Parathyroid adenoma (tissue), 2 donors: ENCODE measurements at regions not wholly inside any gene's neighbourhood (a gene's known extent, or its start where the extent isn't known, plus 50 kb on each side); places are given as distances from the start of the nearest gene placed in this dataset.

Experiments
- H2AFZ ChIP-seq: fragments of 300-600 bp; sonication (generic); one replicate; pipeline ENCODE4 v1.7.0; 2017; ENCODE audit warnings: antibody characterized with exemption, mild to moderate bottlenecking
- H3K27ac ChIP-seq: fragments of 300-600 bp; sonication (generic); one replicate; pipeline ENCODE4 v1.7.0; 2017
- H3K27me3 ChIP-seq: fragments of 300-600 bp; sonication (generic); one replicate; pipeline ENCODE4 v1.7.0; 2017; ENCODE audit warnings: low read length; ENCODE audit not compliant: control insufficient read depth, insufficient read depth
- H3K36me3 ChIP-seq: fragments of 300-600 bp; sonication (generic); one replicate; pipeline ENCODE4 v1.7.0; 2017; ENCODE audit warnings: low read length; ENCODE audit not compliant: control insufficient read depth, insufficient read depth
- H3K4me1 ChIP-seq: fragments of 300-600 bp; sonication (generic); one replicate; pipeline ENCODE4 v1.7.0; 2017; ENCODE audit warnings: control low read depth
- H3K4me2 ChIP-seq: fragments of 300-600 bp; sonication (generic); one replicate; pipeline ENCODE4 v1.7.0; 2017; ENCODE audit warnings: low read length
- H3K4me3 ChIP-seq: fragments of 300-600 bp; sonication (generic); one replicate; pipeline ENCODE4 v1.7.0; 2017; ENCODE audit warnings: low read depth, low read length
- H3K79me2 ChIP-seq: fragments of 300-600 bp; sonication (generic); one replicate; pipeline ENCODE4 v1.7.0; 2017; ENCODE audit warnings: control low read depth
- H3K9ac ChIP-seq: fragments of 300-600 bp; sonication (generic); one replicate; pipeline ENCODE4 v1.7.0; 2017; ENCODE audit warnings: mild to moderate bottlenecking
- H3K9me3 ChIP-seq: fragments of 300-600 bp; sonication (generic); one replicate; pipeline ENCODE4 v1.7.0; 2017; ENCODE audit warnings: low read length; ENCODE audit not compliant: control insufficient read depth
- TF ChIP-seq, protein P1 (sequence below): fragments of 300-600 bp; sonication (generic); IDR thresholded peaks from one replicate; pipeline ENCODE4 v1.7.0; 2017; ENCODE audit warnings: antibody characterized with exemption, mild to moderate bottlenecking
- donor health status: primary hyperparathyroidism.

- no peaks in the 10 kb centered on the region for H3K79me2 ChIP-seq
- TF ChIP-seq, protein P1, sequence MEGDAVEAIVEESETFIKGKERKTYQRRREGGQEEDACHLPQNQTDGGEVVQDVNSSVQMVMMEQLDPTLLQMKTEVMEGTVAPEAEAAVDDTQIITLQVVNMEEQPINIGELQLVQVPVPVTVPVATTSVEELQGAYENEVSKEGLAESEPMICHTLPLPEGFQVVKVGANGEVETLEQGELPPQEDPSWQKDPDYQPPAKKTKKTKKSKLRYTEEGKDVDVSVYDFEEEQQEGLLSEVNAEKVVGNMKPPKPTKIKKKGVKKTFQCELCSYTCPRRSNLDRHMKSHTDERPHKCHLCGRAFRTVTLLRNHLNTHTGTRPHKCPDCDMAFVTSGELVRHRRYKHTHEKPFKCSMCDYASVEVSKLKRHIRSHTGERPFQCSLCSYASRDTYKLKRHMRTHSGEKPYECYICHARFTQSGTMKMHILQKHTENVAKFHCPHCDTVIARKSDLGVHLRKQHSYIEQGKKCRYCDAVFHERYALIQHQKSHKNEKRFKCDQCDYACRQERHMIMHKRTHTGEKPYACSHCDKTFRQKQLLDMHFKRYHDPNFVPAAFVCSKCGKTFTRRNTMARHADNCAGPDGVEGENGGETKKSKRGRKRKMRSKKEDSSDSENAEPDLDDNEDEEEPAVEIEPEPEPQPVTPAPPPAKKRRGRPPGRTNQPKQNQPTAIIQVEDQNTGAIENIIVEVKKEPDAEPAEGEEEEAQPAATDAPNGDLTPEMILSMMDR, result no peak
- H3K4me2 ChIP-seq, result no peak overlapping the region
- no peaks in the 10 kb centered on the region for H3K4me1 ChIP-seq
- no peak overlapping the region for H3K9ac ChIP-seq
- no peaks in the 10 kb centered on the region for H3K27me3 ChIP-seq
- H3K27ac ChIP-seq, result no peak overlapping the region
- H3K36me3 ChIP-seq, result no peaks in the 10 kb centered on the region
- H2AFZ ChIP-seq, result no peak overlapping the region
- H3K9me3 ChIP-seq, result no peaks in the 10 kb centered on the region
- H3K4me3 ChIP-seq, result no peak overlapping the region
Observed at GRCh38 chr18:40036861-40037260, 1918.2 kb upstream of the PIK3C3 start.

DNA sequence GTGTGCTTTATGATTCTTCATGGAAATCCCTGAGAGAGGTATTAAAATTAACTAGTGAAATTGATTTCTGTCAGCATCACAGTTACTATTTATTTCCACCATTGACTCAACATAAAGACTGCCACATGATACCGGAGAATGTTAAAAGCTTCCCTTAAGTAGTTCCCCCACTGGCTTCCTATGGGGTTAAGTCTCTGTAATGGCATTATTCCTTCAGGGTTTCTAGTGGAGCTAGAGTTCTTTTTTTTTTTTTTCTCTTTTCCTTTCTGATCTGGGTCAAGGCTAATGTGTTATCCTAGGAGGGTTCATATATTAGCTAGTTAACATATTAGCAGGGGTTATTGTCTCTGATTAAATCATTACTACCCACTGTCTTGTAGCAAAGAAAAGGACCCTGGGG lies 1919.1 kb upstream of the PIK3C3 start:
- no peaks in the 10 kb centered on the region for H3K36me3 ChIP-seq
- TF ChIP-seq, protein P1, result no peak
- no peak overlapping the region for H3K4me2 ChIP-seq
- no peaks in the 10 kb centered on the region for H3K9me3 ChIP-seq
- H3K27ac ChIP-seq, result no peak overlapping the region
- H2AFZ ChIP-seq, result no peak overlapping the region
- H3K79me2 ChIP-seq, result no peaks in the 10 kb centered on the region
- no peaks in the 10 kb centered on the region for H3K4me1 ChIP-seq
- no peak overlapping the region for H3K4me3 ChIP-seq
- H3K27me3 ChIP-seq, result no peaks in the 10 kb centered on the region
- no peak overlapping the region for H3K9ac ChIP-seq

GRCh38 chr18:40032076-40032475 lies 1923.0 kb upstream of the PIK3C3 start:
- Histone ChIP-seq H3K36me3 (no peaks in the 10 kb centered on the region), H3K4me2 (no peak overlapping the region), H3K27me3 (no peaks in the 10 kb centered on the region), H3K4me1 (no peaks in the 10 kb centered on the region), H3K27ac (no peak overlapping the region), H2AFZ (no peak overlapping the region), H3K9me3 (no peaks in the 10 kb centered on the region), H3K4me3 (no peak overlapping the region), H3K79me2 (no peaks in the 10 kb centered on the region), H3K9ac (no peak overlapping the region)
- TF ChIP-seq, protein P1, result no peak

GRCh38 chr18:40031435-40031834 lies 1923.6 kb upstream of the PIK3C3 start:
- no peaks in the 10 kb centered on the region for H3K27me3 ChIP-seq
- no peak overlapping the region for H2AFZ ChIP-seq
- H3K79me2 ChIP-seq, result no peaks in the 10 kb centered on the region
- TF ChIP-seq, protein P1, result no peak
- no peaks in the 10 kb centered on the region for H3K4me1 ChIP-seq
- no peak overlapping the region for H3K27ac ChIP-seq
- H3K36me3 ChIP-seq, result no peaks in the 10 kb centered on the region
- H3K9me3 ChIP-seq, result no peaks in the 10 kb centered on the region
- H3K4me2 ChIP-seq, result no peak overlapping the region
- H3K9ac ChIP-seq, result no peak overlapping the region
- no peak overlapping the region for H3K4me3 ChIP-seq

GRCh38 chr18:40019797-40020392 lies 1935.1 kb upstream of the PIK3C3 start:
- H3K9ac ChIP-seq, result no peak overlapping the region
- no peak overlapping the region for H3K4me2 ChIP-seq
- no peak overlapping the region for H3K4me3 ChIP-seq
- H3K79me2 ChIP-seq, result no peaks in the 10 kb centered on the region
- H3K9me3 ChIP-seq, result no peaks in the 10 kb centered on the region
- no peaks in the 10 kb centered on the region for H3K4me1 ChIP-seq
- no peaks in the 10 kb centered on the region for H3K36me3 ChIP-seq
- no peaks in the 10 kb centered on the region for H3K27me3 ChIP-seq
- H2AFZ ChIP-seq, result no peak overlapping the region
- TF ChIP-seq, protein P1, result no peak
- H3K27ac ChIP-seq, result no peak overlapping the region
